Upper lobe of left lung (tissue), 4 donors: ENCODE measurements at regions not wholly inside any gene's neighbourhood (a gene's known extent, or its start where the extent isn't known, plus 50 kb on each side); places are given as distances from the start of the nearest gene placed in this dataset.

Source experiments
- CTCF ChIP-seq, 6 experiments: fragments of 450-650 bp in 4 of 6; fragments of 200-600 bp in 2 of 6; sonication (generic) in 2 of 6; IDR thresholded peaks; one replicate each; pipeline ENCODE4 v1.5.1; 2016 to 2019; ENCODE audit warnings: antibody characterized with exemption in 6 of 6
- EP300 ChIP-seq, 4 donors: sonication (generic); formaldehyde crosslinking; IDR thresholded peaks; one replicate each; pipeline ENCODE4 v1.5.1; 2017; ENCODE audit warnings: antibody characterized with exemption in 4 of 4, control low read depth in 2 of 4

DNA sequence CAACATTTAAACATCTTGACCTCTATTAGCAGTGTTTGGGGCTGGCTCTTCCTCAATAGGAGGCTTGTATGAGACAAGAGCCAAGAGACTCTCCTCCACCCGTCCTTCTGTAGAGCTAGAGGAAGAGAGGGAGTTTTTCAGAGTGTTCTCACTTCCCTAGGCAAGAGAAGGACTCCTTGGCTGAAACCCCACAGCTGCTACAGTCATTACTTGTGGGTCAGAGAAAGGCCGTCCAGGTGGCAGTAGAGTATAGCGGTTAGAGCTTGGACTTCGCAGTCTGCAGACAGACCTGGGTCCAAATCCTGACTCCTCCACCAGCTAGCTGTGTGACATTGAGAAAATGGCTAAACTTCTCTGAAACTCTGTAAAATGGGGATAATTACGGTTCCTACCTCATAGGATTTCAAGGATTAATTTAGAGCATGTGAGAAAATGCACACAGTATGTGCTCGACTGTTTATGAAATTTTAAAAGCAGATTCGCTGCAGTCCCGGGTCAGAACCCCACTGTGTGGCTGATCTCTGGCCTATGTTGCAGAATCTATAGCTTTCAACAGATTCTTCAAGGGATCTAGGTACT lies 80.8 kb upstream of the ARAP3 start:
- no peak for TF ChIP-seq CTCF (IDR thresholded peaks at IDR 0.05)
- TF ChIP-seq EP300 (IDR thresholded peaks at IDR 0.05): no peak
